Stimulated activated memory B cell treated with anti-CD40 and anti-IgM and Interleukin-4, amounts not matched to agents 10 μg/mL and 1 μg/mL and 100 μg/mL, for 72 hours (primary cell): ENCODE measurements at regions not wholly inside any gene's neighbourhood (a gene's known extent, or its start where the extent isn't known, plus 50 kb on each side); places are given as distances from the start of the nearest gene placed in this dataset.
"Not testable (repeated sequence)": the region's sequence is repeated elsewhere in the genome, so short reads cannot be mapped to it uniquely, and the experiment has no call there.

Source experiments
- ATAC-seq: fragments of 150-1000 bp; cut with Tn5 transposase; 2 replicates; pipeline ENCODE4 v1.10.0; 2021
- H3K27ac Mint-ChIP-seq: one replicate; pipeline ENCODE4 v1.8.0; 2022; ENCODE audit warnings: mild to moderate bottlenecking, mixed read lengths
- H3K27me3 Mint-ChIP-seq: one replicate; pipeline ENCODE4 v1.8.0; 2022; ENCODE audit warnings: mixed read lengths
- H3K36me3 Mint-ChIP-seq: one replicate; pipeline ENCODE4 v1.8.0; 2022; ENCODE audit warnings: mixed read lengths
- H3K4me1 Mint-ChIP-seq: one replicate; pipeline ENCODE4 v1.8.0; 2022; ENCODE audit warnings: mixed read lengths
- H3K4me3 Mint-ChIP-seq: one replicate; pipeline ENCODE4 v1.8.0; 2022; ENCODE audit warnings: mild to moderate bottlenecking, moderate library complexity, mixed read lengths
- H3K9me3 Mint-ChIP-seq: one replicate; pipeline ENCODE4 v1.8.0; 2022; ENCODE audit warnings: mixed read lengths

- Mint-ChIP-seq H3K27ac (no peak overlapping the region), H3K4me1 (no peaks in the 10 kb centered on the region), H3K9me3 (peaks cover 3% of the 10 kb centered on the region), H3K36me3 (no peaks in the 10 kb centered on the region), H3K27me3 (no peaks in the 10 kb centered on the region), H3K4me3 (no peak overlapping the region)
- no peak for ATAC-seq
Measured at GRCh38 chr18:1102848-1103247, 198.2 kb downstream of the ADCYAP1 start.

GRCh38 chr18:1103537-1103936 lies 198.9 kb downstream of the ADCYAP1 start:
- Mint-ChIP-seq H3K9me3 (peaks cover 3% of the 10 kb centered on the region), H3K27me3 (no peaks in the 10 kb centered on the region), H3K4me1 (no peaks in the 10 kb centered on the region), H3K36me3 (no peaks in the 10 kb centered on the region), H3K27ac (no peak overlapping the region), H3K4me3 (no peak overlapping the region)
- ATAC-seq: no peak

- Mint-ChIP-seq H3K27me3 (no peaks in the 10 kb centered on the region), H3K27ac (no peak overlapping the region), H3K36me3 (no peaks in the 10 kb centered on the region), H3K4me1 (no peaks in the 10 kb centered on the region), H3K9me3 (peaks cover 3% of the 10 kb centered on the region), H3K4me3 (no peak overlapping the region)
- ATAC-seq: no peak
Measured at GRCh38 chr18:1104181-1104881, 199.7 kb downstream of the ADCYAP1 start.

- Mint-ChIP-seq H3K9me3 (no peaks in the 10 kb centered on the region), H3K4me3 (no peak overlapping the region), H3K36me3 (no peaks in the 10 kb centered on the region), H3K4me1 (no peaks in the 10 kb centered on the region), H3K27me3 (no peaks in the 10 kb centered on the region), H3K27ac (no peak overlapping the region)
- no peak for ATAC-seq
Measured at GRCh38 chr18:1124495-1124894, 219.8 kb downstream of the ADCYAP1 start.

GRCh38 chr18:1133541-1133940 lies 228.9 kb downstream of the ADCYAP1 start:
- Mint-ChIP-seq H3K4me1 (no peaks in the 10 kb centered on the region), H3K36me3 (no peaks in the 10 kb centered on the region)

GRCh38 chr18:1147730-1148129 lies 243.1 kb downstream of the ADCYAP1 start:
- Mint-ChIP-seq H3K4me1 (no peaks in the 10 kb centered on the region), H3K27me3 (no peaks in the 10 kb centered on the region), H3K36me3 (no peaks in the 10 kb centered on the region), H3K4me3 (no peak overlapping the region), H3K27ac (no peak overlapping the region), H3K9me3 (peaks cover 19% of the 10 kb centered on the region)
- no peak for ATAC-seq

More at GRCh38 chr18:1133541-1133940, 228.9 kb downstream of the ADCYAP1 start:
- H3K27ac Mint-ChIP-seq: no peak overlapping the region
- no peaks in the 10 kb centered on the region for H3K9me3 Mint-ChIP-seq
- no peak for ATAC-seq
- H3K4me3 Mint-ChIP-seq: no peak overlapping the region
- no peaks in the 10 kb centered on the region for H3K27me3 Mint-ChIP-seq

GRCh38 chr18:1149709-1150108 lies 245.0 kb downstream of the ADCYAP1 start:
- ATAC-seq: no peak
- H3K9me3 Mint-ChIP-seq: peaks cover 9% of the 10 kb centered on the region
- no peaks in the 10 kb centered on the region for H3K27me3 Mint-ChIP-seq
- H3K4me1 Mint-ChIP-seq: no peaks in the 10 kb centered on the region
- H3K27ac Mint-ChIP-seq: no peak overlapping the region
- H3K36me3 Mint-ChIP-seq: no peaks in the 10 kb centered on the region
- H3K4me3 Mint-ChIP-seq: no peak overlapping the region

- H3K27ac Mint-ChIP-seq: no peak overlapping the region
- H3K9me3 Mint-ChIP-seq: peaks cover 9% of the 10 kb centered on the region
- no peak for ATAC-seq
- no peaks in the 10 kb centered on the region for H3K27me3 Mint-ChIP-seq
- H3K4me1 Mint-ChIP-seq: no peaks in the 10 kb centered on the region
- H3K36me3 Mint-ChIP-seq: no peaks in the 10 kb centered on the region
- no peak overlapping the region for H3K4me3 Mint-ChIP-seq
Measured at GRCh38 chr18:1150344-1150743, 245.7 kb downstream of the ADCYAP1 start.

- H3K27me3 Mint-ChIP-seq, H3K36me3 Mint-ChIP-seq, H3K4me3 Mint-ChIP-seq, H3K27ac Mint-ChIP-seq, H3K9me3 Mint-ChIP-seq, ATAC-seq, H3K4me1 Mint-ChIP-seq: not testable (repeated sequence)
Measured at GRCh38 chr18:1152958-1153357, 248.3 kb downstream of the ADCYAP1 start.

GRCh38 chr18:1173593-1173992 lies 268.9 kb downstream of the ADCYAP1 start:
- H3K4me1 Mint-ChIP-seq: no peaks in the 10 kb centered on the region
- ATAC-seq: no peak
- peaks cover 6% of the 10 kb centered on the region for H3K9me3 Mint-ChIP-seq
- H3K4me3 Mint-ChIP-seq: no peak overlapping the region
- no peaks in the 10 kb centered on the region for H3K36me3 Mint-ChIP-seq
- H3K27me3 Mint-ChIP-seq: no peaks in the 10 kb centered on the region
- H3K27ac Mint-ChIP-seq: no peak overlapping the region

- no peak overlapping the region for H3K4me3 Mint-ChIP-seq
- H3K36me3 Mint-ChIP-seq: no peaks in the 10 kb centered on the region
- H3K4me1 Mint-ChIP-seq: no peaks in the 10 kb centered on the region
- no peaks in the 10 kb centered on the region for H3K27me3 Mint-ChIP-seq
- H3K27ac Mint-ChIP-seq: no peak overlapping the region
- peaks cover 17% of the 10 kb centered on the region for H3K9me3 Mint-ChIP-seq
- no peak for ATAC-seq
Measured at GRCh38 chr18:1177232-1177631, 272.6 kb downstream of the ADCYAP1 start.

GRCh38 chr18:1191341-1191740 lies 286.7 kb downstream of the ADCYAP1 start:
- no peaks in the 10 kb centered on the region for H3K27me3 Mint-ChIP-seq

GRCh38 chr18:1213126-1213525 lies 308.5 kb downstream of the ADCYAP1 start:
- Mint-ChIP-seq H3K9me3 (peaks cover 16% of the 10 kb centered on the region), H3K36me3 (no peaks in the 10 kb centered on the region), H3K4me1 (no peaks in the 10 kb centered on the region), H3K27ac (no peak overlapping the region), H3K4me3 (no peak overlapping the region), H3K27me3 (no peaks in the 10 kb centered on the region)
- ATAC-seq: no peak

More at GRCh38 chr18:1191341-1191740, 286.7 kb downstream of the ADCYAP1 start:
- Mint-ChIP-seq H3K9me3 (peaks cover 9% of the 10 kb centered on the region), H3K4me3 (no peak overlapping the region), H3K27ac (no peak overlapping the region), H3K36me3 (no peaks in the 10 kb centered on the region), H3K4me1 (no peaks in the 10 kb centered on the region)
- no peak for ATAC-seq

- H3K9me3 Mint-ChIP-seq: peaks cover 7% of the 10 kb centered on the region
- no peaks in the 10 kb centered on the region for H3K36me3 Mint-ChIP-seq
- H3K27me3 Mint-ChIP-seq: no peaks in the 10 kb centered on the region
- H3K4me1 Mint-ChIP-seq: no peaks in the 10 kb centered on the region
- H3K27ac Mint-ChIP-seq: no peak overlapping the region
- no peak for ATAC-seq
- no peak overlapping the region for H3K4me3 Mint-ChIP-seq
Measured at GRCh38 chr18:1222880-1223279, 318.2 kb downstream of the ADCYAP1 start.

- H3K27ac Mint-ChIP-seq: no peak overlapping the region
- H3K9me3 Mint-ChIP-seq: peaks cover 16% of the 10 kb centered on the region
- ATAC-seq: no peak
- no peak overlapping the region for H3K4me3 Mint-ChIP-seq
- H3K4me1 Mint-ChIP-seq: no peaks in the 10 kb centered on the region
- no peaks in the 10 kb centered on the region for H3K36me3 Mint-ChIP-seq
- no peaks in the 10 kb centered on the region for H3K27me3 Mint-ChIP-seq
Measured at GRCh38 chr18:1227025-1227424, 322.4 kb downstream of the ADCYAP1 start.

GRCh38 chr18:1229634-1230033 lies 325.0 kb downstream of the ADCYAP1 start:
- Mint-ChIP-seq H3K4me1 (no peaks in the 10 kb centered on the region), H3K27me3 (no peaks in the 10 kb centered on the region), H3K9me3 (peaks cover 24% of the 10 kb centered on the region), H3K27ac (no peak overlapping the region), H3K36me3 (no peaks in the 10 kb centered on the region), H3K4me3 (no peak overlapping the region)
- ATAC-seq: no peak
